ENCODE measurements at regions not wholly inside any gene's neighbourhood (a gene's known extent, or its start where the extent isn't known, plus 50 kb on each side); places are given as distances from the start of the nearest gene placed in this dataset.

DNA sequence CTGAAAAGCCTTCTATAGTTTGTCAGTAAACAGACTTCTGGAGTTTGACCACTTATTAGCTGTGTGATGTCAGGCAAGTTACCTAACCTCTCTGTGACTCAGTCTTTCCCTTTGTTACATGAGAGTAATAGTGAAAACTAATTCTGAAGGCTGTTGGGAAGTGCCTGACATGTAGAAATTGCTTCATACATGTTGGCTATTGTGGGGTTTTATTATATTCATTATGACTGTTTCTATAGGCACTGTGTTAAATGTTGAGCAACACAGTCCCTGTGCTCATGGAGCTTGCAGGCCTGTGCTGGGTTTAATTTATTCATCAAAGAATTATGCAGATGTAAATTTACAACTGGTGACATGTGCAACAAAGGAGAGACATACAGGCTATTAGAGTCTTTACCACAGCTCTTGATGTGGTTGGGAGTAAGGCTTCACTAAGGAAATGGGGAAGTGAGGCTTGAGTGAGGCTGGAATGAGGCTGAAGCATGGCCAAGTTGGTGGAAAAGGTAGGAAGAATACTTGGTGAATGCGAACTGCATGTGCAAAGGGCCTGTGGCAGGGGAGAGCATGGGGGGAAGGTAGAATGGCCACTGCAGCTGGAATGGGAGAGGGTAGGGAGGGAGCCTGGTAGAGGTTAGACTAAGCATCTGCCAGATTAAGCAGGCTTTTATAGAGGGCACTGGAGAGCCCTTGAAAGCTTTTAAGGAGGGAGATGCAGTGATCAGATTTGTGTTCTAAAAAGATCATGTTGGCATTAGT lies 236.4 kb upstream of the CRY1 start:
- TF ChIP-seq, protein P1, sequence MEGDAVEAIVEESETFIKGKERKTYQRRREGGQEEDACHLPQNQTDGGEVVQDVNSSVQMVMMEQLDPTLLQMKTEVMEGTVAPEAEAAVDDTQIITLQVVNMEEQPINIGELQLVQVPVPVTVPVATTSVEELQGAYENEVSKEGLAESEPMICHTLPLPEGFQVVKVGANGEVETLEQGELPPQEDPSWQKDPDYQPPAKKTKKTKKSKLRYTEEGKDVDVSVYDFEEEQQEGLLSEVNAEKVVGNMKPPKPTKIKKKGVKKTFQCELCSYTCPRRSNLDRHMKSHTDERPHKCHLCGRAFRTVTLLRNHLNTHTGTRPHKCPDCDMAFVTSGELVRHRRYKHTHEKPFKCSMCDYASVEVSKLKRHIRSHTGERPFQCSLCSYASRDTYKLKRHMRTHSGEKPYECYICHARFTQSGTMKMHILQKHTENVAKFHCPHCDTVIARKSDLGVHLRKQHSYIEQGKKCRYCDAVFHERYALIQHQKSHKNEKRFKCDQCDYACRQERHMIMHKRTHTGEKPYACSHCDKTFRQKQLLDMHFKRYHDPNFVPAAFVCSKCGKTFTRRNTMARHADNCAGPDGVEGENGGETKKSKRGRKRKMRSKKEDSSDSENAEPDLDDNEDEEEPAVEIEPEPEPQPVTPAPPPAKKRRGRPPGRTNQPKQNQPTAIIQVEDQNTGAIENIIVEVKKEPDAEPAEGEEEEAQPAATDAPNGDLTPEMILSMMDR (IDR thresholded peaks at IDR 0.05; ENCODE audit: insufficient read depth, low read length) = no peak
- no peak for TF ChIP-seq POLR2AphosphoS5 (IDR thresholded peaks at IDR 0.05; ENCODE audit: low read depth)

Data from HL-60 (cell line).